ENCODE measurements at regions not wholly inside any gene's neighbourhood (a gene's known extent, or its start where the extent isn't known, plus 50 kb on each side); places are given as distances from the start of the nearest gene placed in this dataset.
"Not testable (repeated sequence)": the region's sequence is repeated elsewhere in the genome, so short reads cannot be mapped to it uniquely, and the experiment has no call there.

DNA sequence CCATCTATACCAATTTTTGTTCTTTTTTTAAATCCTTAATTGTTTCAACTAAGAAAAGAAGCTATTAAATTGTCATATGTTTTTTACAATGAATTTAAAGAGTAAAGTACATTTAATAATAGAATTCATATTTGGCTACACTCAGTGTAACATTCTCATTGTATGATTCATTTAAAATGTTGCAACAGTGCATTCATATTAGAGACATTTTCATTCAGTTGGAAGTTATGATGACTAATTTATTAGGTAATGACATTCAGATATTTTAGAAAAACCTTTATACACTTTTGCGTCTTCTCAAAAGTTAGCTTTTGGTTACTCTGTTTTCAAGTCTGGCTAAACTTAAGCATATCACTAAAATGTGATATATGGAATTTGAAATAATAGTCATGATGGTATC lies 887.5 kb upstream of the NRXN1 start:
- TF ChIP-seq POLR2AphosphoS5 (IDR thresholded peaks at IDR 0.05) (no peak), POLR2A (IDR thresholded peaks at IDR 0.05) (no peak), EP300 (IDR thresholded peaks at IDR 0.05) (no peak)
- TF ChIP-seq, protein P1, sequence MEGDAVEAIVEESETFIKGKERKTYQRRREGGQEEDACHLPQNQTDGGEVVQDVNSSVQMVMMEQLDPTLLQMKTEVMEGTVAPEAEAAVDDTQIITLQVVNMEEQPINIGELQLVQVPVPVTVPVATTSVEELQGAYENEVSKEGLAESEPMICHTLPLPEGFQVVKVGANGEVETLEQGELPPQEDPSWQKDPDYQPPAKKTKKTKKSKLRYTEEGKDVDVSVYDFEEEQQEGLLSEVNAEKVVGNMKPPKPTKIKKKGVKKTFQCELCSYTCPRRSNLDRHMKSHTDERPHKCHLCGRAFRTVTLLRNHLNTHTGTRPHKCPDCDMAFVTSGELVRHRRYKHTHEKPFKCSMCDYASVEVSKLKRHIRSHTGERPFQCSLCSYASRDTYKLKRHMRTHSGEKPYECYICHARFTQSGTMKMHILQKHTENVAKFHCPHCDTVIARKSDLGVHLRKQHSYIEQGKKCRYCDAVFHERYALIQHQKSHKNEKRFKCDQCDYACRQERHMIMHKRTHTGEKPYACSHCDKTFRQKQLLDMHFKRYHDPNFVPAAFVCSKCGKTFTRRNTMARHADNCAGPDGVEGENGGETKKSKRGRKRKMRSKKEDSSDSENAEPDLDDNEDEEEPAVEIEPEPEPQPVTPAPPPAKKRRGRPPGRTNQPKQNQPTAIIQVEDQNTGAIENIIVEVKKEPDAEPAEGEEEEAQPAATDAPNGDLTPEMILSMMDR (IDR thresholded peaks at IDR 0.05) = no peak
- H3K4me3 ChIP-seq = no peak overlapping the region
- WGBS, 2 donors (ENCODE audit: low coverage in 1 of 2) = 50 to 60% methylated on average over 1 of the region's 1 CpG
- ATAC-seq = no peak
- H3K27ac ChIP-seq = no peak overlapping the region
- H3K4me1 ChIP-seq = no peaks in the 10 kb centered on the region
- no peaks in the 10 kb centered on the region for H3K27me3 ChIP-seq
- no peaks in the 10 kb centered on the region for H3K36me3 ChIP-seq
- peaks cover 0 to 19% (median 0%) of the 10 kb centered on the region in 3 donors for H3K9me3 ChIP-seq

DNA sequence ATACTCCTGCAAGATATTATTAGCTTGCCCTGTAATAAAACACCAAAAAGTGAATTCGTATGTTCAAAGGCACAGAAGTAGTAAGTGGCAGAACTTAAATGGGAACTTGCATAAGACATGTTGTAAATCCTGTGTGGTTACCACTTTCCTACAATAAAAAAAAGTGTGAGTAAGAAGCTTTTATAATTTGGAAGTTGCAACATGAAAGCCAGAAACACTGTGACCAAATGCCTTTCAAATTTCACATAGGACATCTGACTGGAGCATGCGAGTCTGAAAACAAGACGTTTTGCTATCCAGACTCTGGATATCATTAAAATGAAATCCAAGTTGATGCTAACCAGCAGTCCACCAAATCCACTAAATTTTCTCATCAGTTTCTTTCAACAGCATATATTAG lies 886.2 kb upstream of the NRXN1 start:
- H3K36me3 ChIP-seq = no peaks in the 10 kb centered on the region
- 57 to 85% methylated on average over 3 of the region's 3 CpGs for WGBS, 2 donors (ENCODE audit: low coverage in 1 of 2)
- H3K27me3 ChIP-seq = no peaks in the 10 kb centered on the region
- H3K4me1 ChIP-seq = no peaks in the 10 kb centered on the region
- peaks cover 0 to 7% (median 0%) of the 10 kb centered on the region in 3 donors for H3K9me3 ChIP-seq
- no peak overlapping the region for H3K27ac ChIP-seq
- TF ChIP-seq POLR2A (IDR thresholded peaks at IDR 0.05) = no peak
- TF ChIP-seq POLR2AphosphoS5 (IDR thresholded peaks at IDR 0.05) = no peak
- TF ChIP-seq, protein P1 (IDR thresholded peaks at IDR 0.05) = no peak
- no peak for TF ChIP-seq EP300 (IDR thresholded peaks at IDR 0.05)
- ATAC-seq = no peak
- no peak overlapping the region for H3K4me3 ChIP-seq

DNA sequence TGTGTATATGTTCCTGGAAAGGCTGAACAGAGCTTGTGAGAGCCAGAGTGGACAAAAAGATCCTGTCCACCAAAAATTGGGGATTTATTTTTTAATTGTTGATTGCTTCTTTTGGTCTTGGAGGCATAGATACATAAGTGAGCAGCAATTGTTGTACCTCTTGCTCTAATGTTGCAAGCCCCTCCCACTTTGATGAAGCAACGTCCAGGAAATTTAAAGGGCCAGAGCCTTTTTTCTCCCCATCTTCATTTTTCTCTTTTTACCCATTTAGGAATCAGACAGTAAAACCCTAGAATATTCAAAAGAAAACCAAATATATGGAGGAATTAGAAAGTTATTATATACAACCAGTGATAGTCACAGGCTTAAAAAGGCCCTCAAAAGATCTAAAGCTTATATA lies 871.8 kb upstream of the NRXN1 start:
- H3K4me1 ChIP-seq = no peaks in the 10 kb centered on the region
- no peaks in the 10 kb centered on the region for H3K9me3 ChIP-seq
- WGBS, 2 donors (ENCODE audit: low coverage in 1 of 2) = 0 to 36% methylated on average over 1 of the region's 1 CpG
- ATAC-seq = no peak
- H3K4me3 ChIP-seq = no peak overlapping the region
- no peak overlapping the region for H3K27ac ChIP-seq
- TF ChIP-seq, protein P1 (IDR thresholded peaks at IDR 0.05) = no peak
- no peak for TF ChIP-seq POLR2A (IDR thresholded peaks at IDR 0.05)
- no peak for TF ChIP-seq EP300 (IDR thresholded peaks at IDR 0.05)
- TF ChIP-seq POLR2AphosphoS5 (IDR thresholded peaks at IDR 0.05) = no peak
- no peaks in the 10 kb centered on the region for H3K36me3 ChIP-seq
- H3K27me3 ChIP-seq = no peaks in the 10 kb centered on the region

DNA sequence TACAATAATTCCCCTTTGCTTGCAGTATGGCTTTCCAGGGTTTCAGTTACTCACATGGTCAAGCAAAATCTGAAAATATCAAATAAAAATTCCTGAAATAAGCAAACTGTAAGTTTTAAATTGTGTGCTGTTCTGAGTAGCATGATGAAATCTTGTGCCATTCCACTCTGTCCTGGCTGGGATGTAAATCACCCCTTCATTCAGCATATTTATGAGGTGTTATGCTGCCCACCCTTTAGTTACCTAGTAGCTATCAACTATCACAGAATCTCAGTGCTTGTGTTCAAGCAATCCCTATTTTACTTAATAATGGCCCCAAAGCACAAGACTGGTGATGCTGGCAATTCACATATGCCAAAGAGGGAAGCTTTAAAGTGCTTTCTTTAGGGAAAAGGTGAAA lies 867.7 kb upstream of the NRXN1 start:
- no peak for TF ChIP-seq POLR2A (IDR thresholded peaks at IDR 0.05)
- no peak for TF ChIP-seq POLR2AphosphoS5 (IDR thresholded peaks at IDR 0.05)
- H3K9me3 ChIP-seq = no peaks in the 10 kb centered on the region
- no peaks in the 10 kb centered on the region for H3K36me3 ChIP-seq
- no peak overlapping the region for H3K27ac ChIP-seq
- H3K4me1 ChIP-seq = no peaks in the 10 kb centered on the region
- no peak for ATAC-seq
- no peaks in the 10 kb centered on the region for H3K27me3 ChIP-seq
- no peak overlapping the region for H3K4me3 ChIP-seq

DNA sequence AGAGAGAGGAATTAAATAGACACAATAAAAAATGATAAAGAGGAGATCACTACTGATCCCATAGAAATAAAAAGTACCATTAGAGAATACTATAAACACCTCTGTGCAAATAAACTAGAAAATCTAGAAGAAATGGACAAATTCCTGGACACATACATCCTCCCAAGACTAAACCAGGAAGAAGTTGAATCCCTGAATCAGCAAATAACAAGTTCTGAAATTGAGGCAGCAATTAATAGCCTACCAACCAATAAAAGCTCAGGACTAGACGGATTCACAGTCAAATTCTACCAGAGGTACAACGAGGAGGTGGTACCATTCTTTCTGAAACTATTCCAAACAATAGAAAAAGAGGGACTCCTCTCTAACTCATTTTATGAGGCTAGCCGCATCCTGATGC lies 862.7 kb upstream of the NRXN1 start:
- H3K9me3 ChIP-seq = peaks cover 0 to 27% (median 0%) of the 10 kb centered on the region in 3 donors
- not testable (repeated sequence) for H3K4me3 ChIP-seq, ATAC-seq, H3K27ac ChIP-seq, H3K36me3 ChIP-seq, H3K4me1 ChIP-seq, H3K27me3 ChIP-seq
- WGBS, 2 donors (ENCODE audit: low coverage in 1 of 2) = 74 to 88% methylated on average over 3 of the region's 3 CpGs

DNA sequence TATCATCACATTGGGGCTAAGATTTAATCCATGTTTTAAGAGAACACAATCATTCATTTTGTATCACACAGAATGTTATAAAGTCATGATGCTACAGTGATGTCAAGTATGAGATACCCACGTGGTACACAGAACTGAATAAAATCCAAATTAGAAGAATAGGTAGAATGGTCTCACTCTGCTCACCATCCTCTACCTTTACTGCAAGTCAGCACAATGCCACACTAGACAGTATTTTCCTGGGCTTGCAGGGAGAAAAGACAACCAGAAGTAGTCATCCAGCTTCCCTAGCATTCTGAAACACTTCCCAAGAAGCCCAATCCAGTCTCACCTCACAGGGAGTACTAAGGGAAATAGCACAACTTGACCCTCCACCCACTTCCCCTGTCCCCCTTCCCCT lies 856.2 kb upstream of the NRXN1 start:
- Histone ChIP-seq H3K9me3 (peaks cover 0 to 21% (median 0%) of the 10 kb centered on the region in 3 donors), H3K27me3 (no peaks in the 10 kb centered on the region), H3K36me3 (no peaks in the 10 kb centered on the region), H3K4me1 (no peaks in the 10 kb centered on the region), H3K4me3 (no peak overlapping the region), H3K27ac (no peak overlapping the region)
- ATAC-seq = no peak
- TF ChIP-seq POLR2AphosphoS5 (IDR thresholded peaks at IDR 0.05) (no peak), EP300 (IDR thresholded peaks at IDR 0.05) (no peak), POLR2A (IDR thresholded peaks at IDR 0.05) (no peak)
- TF ChIP-seq, protein P1 (IDR thresholded peaks at IDR 0.05) = no peak
- WGBS, 2 donors (ENCODE audit: low coverage in 1 of 2) = 50 to 79% methylated on average over 1 of the region's 1 CpG
